Parathyroid adenoma (tissue), 2 donors: ENCODE measurements at regions not wholly inside any gene's neighbourhood (a gene's known extent, or its start where the extent isn't known, plus 50 kb on each side); places are given as distances from the start of the nearest gene placed in this dataset.

Experiments used
- H2AFZ ChIP-seq: fragments of 300-600 bp; sonication (generic); one replicate; pipeline ENCODE4 v1.7.0; 2017; ENCODE audit warnings: antibody characterized with exemption, mild to moderate bottlenecking
- H3K27ac ChIP-seq: fragments of 300-600 bp; sonication (generic); one replicate; pipeline ENCODE4 v1.7.0; 2017
- H3K27me3 ChIP-seq: fragments of 300-600 bp; sonication (generic); one replicate; pipeline ENCODE4 v1.7.0; 2017; ENCODE audit warnings: low read length; ENCODE audit not compliant: control insufficient read depth, insufficient read depth
- H3K36me3 ChIP-seq: fragments of 300-600 bp; sonication (generic); one replicate; pipeline ENCODE4 v1.7.0; 2017; ENCODE audit warnings: low read length; ENCODE audit not compliant: control insufficient read depth, insufficient read depth
- H3K4me1 ChIP-seq: fragments of 300-600 bp; sonication (generic); one replicate; pipeline ENCODE4 v1.7.0; 2017; ENCODE audit warnings: control low read depth
- H3K4me2 ChIP-seq: fragments of 300-600 bp; sonication (generic); one replicate; pipeline ENCODE4 v1.7.0; 2017; ENCODE audit warnings: low read length
- H3K4me3 ChIP-seq: fragments of 300-600 bp; sonication (generic); one replicate; pipeline ENCODE4 v1.7.0; 2017; ENCODE audit warnings: low read depth, low read length
- H3K79me2 ChIP-seq: fragments of 300-600 bp; sonication (generic); one replicate; pipeline ENCODE4 v1.7.0; 2017; ENCODE audit warnings: control low read depth
- H3K9ac ChIP-seq: fragments of 300-600 bp; sonication (generic); one replicate; pipeline ENCODE4 v1.7.0; 2017; ENCODE audit warnings: mild to moderate bottlenecking
- H3K9me3 ChIP-seq: fragments of 300-600 bp; sonication (generic); one replicate; pipeline ENCODE4 v1.7.0; 2017; ENCODE audit warnings: low read length; ENCODE audit not compliant: control insufficient read depth
- CTCF ChIP-seq: fragments of 300-600 bp; sonication (generic); IDR thresholded peaks from one replicate; pipeline ENCODE4 v1.7.0; 2017; ENCODE audit warnings: antibody characterized with exemption, mild to moderate bottlenecking
- donor health status: primary hyperparathyroidism.

GRCh38 chr12:91396293-91396692 is 213.7 kb upstream of the DCN start:
- Histone ChIP-seq H3K79me2 (no peaks in the 10 kb centered on the region), H3K27ac (no peak overlapping the region), H3K36me3 (no peaks in the 10 kb centered on the region), H3K4me3 (no peak overlapping the region), H3K9ac (no peak overlapping the region), H2AFZ (no peak overlapping the region), H3K4me1 (no peaks in the 10 kb centered on the region), H3K27me3 (no peaks in the 10 kb centered on the region), H3K4me2 (no peak overlapping the region), H3K9me3 (no peaks in the 10 kb centered on the region)
- no peak for TF ChIP-seq CTCF

DNA sequence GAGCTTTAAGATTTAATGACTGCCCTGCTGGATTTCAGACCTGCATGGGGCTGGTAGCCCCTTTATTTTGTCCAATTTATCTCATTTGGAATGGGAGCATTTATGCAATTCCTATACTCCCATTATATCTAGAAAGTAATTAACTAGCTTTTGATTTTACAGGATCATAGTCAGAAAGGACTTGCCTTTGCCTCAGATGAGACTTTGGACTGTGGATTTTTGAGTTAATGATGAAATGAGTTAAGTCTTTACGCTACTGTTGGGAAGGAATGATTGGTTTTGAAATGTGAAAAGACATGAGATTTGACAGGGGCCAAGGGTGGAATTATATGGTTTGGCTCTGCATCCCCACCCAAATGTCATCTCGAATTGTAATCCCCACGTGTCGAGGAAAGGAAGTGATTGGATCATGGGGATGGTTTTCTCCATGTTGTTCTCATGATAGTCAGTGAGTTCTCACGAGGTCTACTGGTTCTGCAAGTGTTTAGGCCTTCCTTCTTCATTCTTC is 213.1 kb upstream of the DCN start:
- no peak overlapping the region for H3K4me2 ChIP-seq
- no peaks in the 10 kb centered on the region for H3K9me3 ChIP-seq
- H3K27me3 ChIP-seq: no peaks in the 10 kb centered on the region
- H3K27ac ChIP-seq: no peak overlapping the region
- no peak overlapping the region for H2AFZ ChIP-seq
- no peaks in the 10 kb centered on the region for H3K4me1 ChIP-seq
- no peaks in the 10 kb centered on the region for H3K79me2 ChIP-seq
- no peak for TF ChIP-seq CTCF
- H3K9ac ChIP-seq: no peak overlapping the region
- H3K36me3 ChIP-seq: no peaks in the 10 kb centered on the region
- no peak overlapping the region for H3K4me3 ChIP-seq

- Histone ChIP-seq H3K4me2 (no peak overlapping the region), H3K27ac (no peak overlapping the region), H3K79me2 (no peaks in the 10 kb centered on the region), H3K4me1 (no peaks in the 10 kb centered on the region), H2AFZ (no peak overlapping the region), H3K4me3 (no peak overlapping the region), H3K9me3 (no peaks in the 10 kb centered on the region), H3K27me3 (no peaks in the 10 kb centered on the region), H3K9ac (no peak overlapping the region), H3K36me3 (no peaks in the 10 kb centered on the region)
- TF ChIP-seq CTCF: no peak
These were observed 212.3 kb upstream of the DCN start for GRCh38 chr12:91394903-91395302.

DNA sequence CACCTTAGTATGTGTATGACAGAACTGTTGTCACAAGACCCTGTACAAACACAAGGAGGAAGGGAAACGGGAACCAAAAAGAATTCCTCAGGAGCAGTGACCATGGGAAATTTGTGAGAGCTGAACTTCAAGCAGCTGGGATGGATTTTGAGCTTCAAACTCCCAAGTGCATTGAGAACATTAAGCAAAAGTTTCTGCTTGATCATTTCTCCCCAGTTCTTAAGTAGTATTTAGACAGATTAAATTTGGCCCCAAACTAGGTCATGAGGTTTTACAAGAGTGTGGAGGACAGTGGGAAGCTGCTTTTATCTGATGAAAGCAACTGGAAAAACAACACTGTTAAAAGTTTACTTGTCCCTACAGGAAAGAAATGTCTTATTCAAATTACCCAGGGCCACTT is 206.0 kb upstream of the DCN start:
- Histone ChIP-seq H3K4me3 (no peak overlapping the region), H3K27ac (peak overlapping the region; percentile 53), H2AFZ (no peak overlapping the region), H3K4me2 (peak overlapping the region; percentile 24), H3K27me3 (no peaks in the 10 kb centered on the region), H3K9me3 (no peaks in the 10 kb centered on the region), H3K4me1 (peaks cover 22% of the 10 kb centered on the region), H3K36me3 (no peaks in the 10 kb centered on the region), H3K79me2 (no peaks in the 10 kb centered on the region), H3K9ac (no peak overlapping the region)
- no peak for TF ChIP-seq CTCF

GRCh38 chr12:91387461-91388134 is 205.0 kb upstream of the DCN start:
- no peak overlapping the region for H3K27ac ChIP-seq
- no peaks in the 10 kb centered on the region for H3K79me2 ChIP-seq
- no peaks in the 10 kb centered on the region for H3K27me3 ChIP-seq
- H3K4me3 ChIP-seq: no peak overlapping the region
- no peaks in the 10 kb centered on the region for H3K36me3 ChIP-seq
- TF ChIP-seq CTCF: no peak
- no peaks in the 10 kb centered on the region for H3K9me3 ChIP-seq
- H3K4me1 ChIP-seq: peaks cover 22% of the 10 kb centered on the region
- no peak overlapping the region for H3K9ac ChIP-seq
- no peak overlapping the region for H2AFZ ChIP-seq
- H3K4me2 ChIP-seq: peak overlapping the region; percentile 24
